Thoracic aorta (tissue), 2 donors: ENCODE measurements at regions not wholly inside any gene's neighbourhood (a gene's known extent, or its start where the extent isn't known, plus 50 kb on each side); places are given as distances from the start of the nearest gene placed in this dataset.

Experiments
- ATAC-seq: fragments of 150-250 bp; one replicate; pipeline ENCODE4 v1.8.0; 2017; ENCODE audit warnings: low read depth; ENCODE audit not compliant: insufficient number of reproducible peaks, low FRiP score
- DNase-seq: peaks from one replicate; pipeline ENCODE4 v3.0.0-alpha.2; 2020; ENCODE audit warnings: low spot score
- H3K27ac ChIP-seq, 2 donors: fragments of 200-600 bp; sonication (generic); 1 replicate in 1 of 2; 2 replicates in 1 of 2; pipeline ENCODE4 v1.5.1; 2016; ENCODE audit warnings: mild to moderate bottlenecking in 2 of 2, moderate library complexity in 2 of 2
- H3K27me3 ChIP-seq: fragments of 200-600 bp; sonication (generic); replicated peaks from 2 replicates; pipeline ENCODE4 v1.6.0; 2016; ENCODE audit warnings: mild to moderate bottlenecking; ENCODE audit not compliant: insufficient read depth
- H3K36me3 ChIP-seq: fragments of 200-600 bp; sonication (generic); one replicate; pipeline ENCODE4 v1.5.1; 2016
- H3K4me1 ChIP-seq, 2 donors: fragments of 200-600 bp; sonication (generic); 1 replicate in 1 of 2; 2 replicates in 1 of 2; pipeline versions ENCODE4 v1.5.1 to v1.6.0; 2016; ENCODE audit warnings: low read depth in 2 of 2, mild to moderate bottlenecking in 1 of 2; ENCODE audit not compliant: control insufficient read depth in 1 of 2
- H3K4me3 ChIP-seq: fragments of 200-600 bp; sonication (generic); 2 replicates; pipeline ENCODE4 v1.5.1; 2016; ENCODE audit warnings: mild to moderate bottlenecking
- H3K9me3 ChIP-seq: fragments of 200-600 bp; sonication (generic); 2 replicates; pipeline ENCODE4 v1.5.1; 2016
- TF ChIP-seq, protein P1 (sequence below): fragments of 200-600 bp; sonication (generic); IDR thresholded peaks from one replicate; pipeline ENCODE4 v1.5.1; 2019; ENCODE audit warnings: antibody characterized with exemption

DNA sequence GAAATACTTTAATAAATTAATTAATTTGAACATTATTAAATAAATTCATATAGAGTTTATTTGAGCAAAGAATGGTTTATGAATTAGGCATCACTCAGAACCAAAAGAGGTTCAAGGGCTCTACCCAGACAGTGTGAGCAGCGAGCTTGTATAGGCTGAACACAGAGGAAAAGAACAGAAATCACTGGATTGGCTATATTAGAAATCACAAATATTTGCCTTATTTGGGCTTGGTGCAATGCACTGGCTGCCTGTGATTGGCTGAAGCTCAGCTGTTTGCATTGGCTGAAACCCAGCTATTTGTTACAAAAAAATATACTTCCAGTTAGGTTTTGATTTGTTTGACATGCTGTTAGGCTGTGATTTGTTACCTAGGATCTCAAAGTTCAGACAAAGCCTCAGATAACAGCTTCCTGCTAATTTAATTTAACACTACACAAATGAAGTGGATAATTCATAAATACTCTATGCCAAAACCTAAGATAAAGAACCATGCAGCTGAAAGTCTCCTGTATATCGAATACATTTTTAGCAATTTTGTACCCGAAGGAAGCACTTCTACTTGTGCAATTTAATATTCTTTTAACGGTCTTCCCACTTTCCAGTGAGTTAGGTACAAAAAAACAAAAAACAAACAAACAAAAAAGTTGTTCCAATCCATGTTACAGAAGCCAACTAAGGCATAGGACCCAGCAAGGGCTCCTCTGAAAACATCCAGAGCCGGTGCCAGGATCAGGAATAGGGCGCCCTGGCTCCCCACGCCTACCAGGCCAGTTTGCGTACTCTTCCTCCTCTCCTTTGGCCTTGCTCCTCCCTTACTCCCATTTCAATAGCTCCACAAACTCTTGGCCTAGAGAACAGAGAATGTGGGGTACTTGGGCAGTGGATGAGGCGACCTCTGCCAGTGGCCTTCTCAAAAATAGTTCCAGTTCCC is 179.1 kb downstream of the DUSP10 start:
- TF ChIP-seq, protein P1, sequence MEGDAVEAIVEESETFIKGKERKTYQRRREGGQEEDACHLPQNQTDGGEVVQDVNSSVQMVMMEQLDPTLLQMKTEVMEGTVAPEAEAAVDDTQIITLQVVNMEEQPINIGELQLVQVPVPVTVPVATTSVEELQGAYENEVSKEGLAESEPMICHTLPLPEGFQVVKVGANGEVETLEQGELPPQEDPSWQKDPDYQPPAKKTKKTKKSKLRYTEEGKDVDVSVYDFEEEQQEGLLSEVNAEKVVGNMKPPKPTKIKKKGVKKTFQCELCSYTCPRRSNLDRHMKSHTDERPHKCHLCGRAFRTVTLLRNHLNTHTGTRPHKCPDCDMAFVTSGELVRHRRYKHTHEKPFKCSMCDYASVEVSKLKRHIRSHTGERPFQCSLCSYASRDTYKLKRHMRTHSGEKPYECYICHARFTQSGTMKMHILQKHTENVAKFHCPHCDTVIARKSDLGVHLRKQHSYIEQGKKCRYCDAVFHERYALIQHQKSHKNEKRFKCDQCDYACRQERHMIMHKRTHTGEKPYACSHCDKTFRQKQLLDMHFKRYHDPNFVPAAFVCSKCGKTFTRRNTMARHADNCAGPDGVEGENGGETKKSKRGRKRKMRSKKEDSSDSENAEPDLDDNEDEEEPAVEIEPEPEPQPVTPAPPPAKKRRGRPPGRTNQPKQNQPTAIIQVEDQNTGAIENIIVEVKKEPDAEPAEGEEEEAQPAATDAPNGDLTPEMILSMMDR, result no peak
- Histone ChIP-seq H3K27ac (no peak overlapping the region), H3K36me3 (no peaks in the 10 kb centered on the region), H3K4me1 (no peaks in the 10 kb centered on the region), H3K4me3 (no peak overlapping the region), H3K9me3 (no peaks in the 10 kb centered on the region), H3K27me3 (no peaks in the 10 kb centered on the region)
- ATAC-seq (no peak), DNase-seq (no peak)

DNA sequence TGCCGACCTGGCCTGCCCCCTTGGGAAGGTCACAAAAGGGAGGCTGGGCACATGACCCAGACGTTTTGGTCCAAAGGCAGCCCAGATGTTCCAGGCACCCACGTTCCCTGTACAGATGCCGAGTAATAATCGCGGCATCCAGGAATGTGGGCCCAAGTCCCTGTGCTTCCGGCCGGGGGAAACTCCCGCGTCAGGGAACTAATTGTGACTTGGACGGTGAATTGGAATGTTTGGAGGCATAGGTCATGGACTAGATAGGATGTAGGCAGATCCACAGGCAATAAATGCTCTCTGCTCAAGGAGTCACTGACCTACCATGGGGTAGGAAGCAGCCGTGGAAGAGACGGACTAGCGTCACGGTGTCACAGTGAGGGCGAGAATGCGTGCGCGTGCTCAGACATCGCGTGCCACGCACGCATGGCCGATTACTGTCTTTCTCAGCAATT is 178.4 kb downstream of the DUSP10 start:
- DNase-seq, result no peak

DNA sequence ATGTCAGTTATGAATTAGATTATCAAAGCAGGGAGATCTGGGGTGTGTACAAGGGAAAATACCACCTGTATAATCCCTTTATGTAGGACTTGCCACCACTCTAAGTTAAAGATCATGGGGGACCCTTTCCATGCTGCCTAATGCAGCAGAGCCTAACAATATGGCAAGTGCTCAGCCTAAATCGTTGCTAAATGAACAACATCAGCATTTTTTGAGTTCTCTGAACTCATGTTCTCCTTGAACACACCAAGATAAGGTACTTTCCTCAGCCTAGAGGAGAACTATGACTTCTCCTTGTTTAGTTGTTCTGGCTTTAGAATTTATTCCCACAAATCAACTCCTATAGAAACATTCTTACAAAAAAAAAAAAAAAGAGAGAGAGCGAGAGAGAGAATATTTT is 177.0 kb downstream of the DUSP10 start:
- no peaks in the 10 kb centered on the region for H3K36me3 ChIP-seq
- no peaks in the 10 kb centered on the region for H3K9me3 ChIP-seq
- H3K4me1 ChIP-seq, result no peaks in the 10 kb centered on the region
- DNase-seq (no peak), ATAC-seq (no peak)
- TF ChIP-seq, protein P1, result no peak
- H3K27ac ChIP-seq, result no peak overlapping the region
- no peak overlapping the region for H3K4me3 ChIP-seq
- H3K27me3 ChIP-seq, result no peaks in the 10 kb centered on the region

More for the DNA sequence above, 178.4 kb downstream of the DUSP10 start:
- no peak for ATAC-seq
- Histone ChIP-seq H3K4me3 (no peak overlapping the region), H3K36me3 (no peaks in the 10 kb centered on the region), H3K27me3 (no peaks in the 10 kb centered on the region), H3K9me3 (no peaks in the 10 kb centered on the region), H3K4me1 (no peaks in the 10 kb centered on the region), H3K27ac (no peak overlapping the region)
- TF ChIP-seq, protein P1, result no peak

DNA sequence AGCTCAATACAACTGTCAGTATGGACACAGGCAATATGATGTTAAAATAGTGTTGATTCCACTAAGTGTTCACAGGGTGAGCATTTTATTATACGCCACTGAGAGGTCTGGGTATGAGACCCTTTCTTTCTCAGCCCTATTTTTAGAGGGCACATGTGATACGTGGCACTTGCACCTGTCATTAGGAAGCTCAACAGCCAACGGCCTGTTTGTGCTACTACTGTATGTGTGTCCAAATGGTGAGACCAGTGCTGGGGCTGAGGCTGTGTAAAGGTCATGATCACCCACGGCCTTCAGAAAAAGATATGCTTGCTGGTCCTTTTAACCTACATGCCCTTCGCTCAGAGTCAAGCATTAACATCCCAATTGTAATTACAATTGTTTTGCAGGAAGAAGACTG is 176.2 kb downstream of the DUSP10 start:
- no peak overlapping the region for H3K4me3 ChIP-seq
- TF ChIP-seq, protein P1, result no peak
- H3K36me3 ChIP-seq, result no peaks in the 10 kb centered on the region
- no peaks in the 10 kb centered on the region for H3K4me1 ChIP-seq
- no peak for DNase-seq
- H3K9me3 ChIP-seq, result no peaks in the 10 kb centered on the region
- no peaks in the 10 kb centered on the region for H3K27me3 ChIP-seq
- H3K27ac ChIP-seq, result no peak overlapping the region
- ATAC-seq, result no peak

DNA sequence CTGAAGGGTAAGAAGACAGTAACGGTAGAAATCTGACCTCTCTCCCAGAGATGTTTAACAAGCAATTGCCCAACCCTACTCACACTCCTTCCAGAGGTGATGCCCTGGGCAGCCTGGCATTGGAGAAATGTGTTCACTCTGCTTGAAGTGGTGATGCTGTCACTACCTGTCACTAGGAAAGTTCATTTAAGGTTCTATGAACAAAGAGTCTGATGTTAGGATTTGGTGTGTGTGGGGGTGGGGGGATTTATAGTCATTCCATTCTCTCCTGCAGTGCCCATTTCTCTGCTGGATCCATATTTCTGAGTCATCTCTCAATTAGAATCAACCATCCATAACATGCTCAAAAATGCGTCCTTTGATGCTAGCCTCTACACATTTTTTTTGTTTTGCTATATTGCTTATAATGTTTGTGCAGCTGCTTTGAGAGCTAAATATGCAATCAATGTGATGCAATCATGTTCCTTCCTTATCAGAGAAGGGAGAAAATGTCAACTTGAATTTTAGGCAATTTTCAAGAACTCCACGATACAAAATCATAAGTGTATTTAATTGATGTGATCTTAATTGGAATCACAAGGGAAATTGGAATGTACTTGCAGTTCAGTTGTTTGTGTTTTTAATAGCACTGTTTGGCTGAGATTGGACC is 173.9 kb downstream of the DUSP10 start:
- Histone ChIP-seq H3K27ac (no peak overlapping the region), H3K36me3 (no peaks in the 10 kb centered on the region), H3K4me1 (no peaks in the 10 kb centered on the region), H3K9me3 (no peaks in the 10 kb centered on the region), H3K4me3 (no peak overlapping the region), H3K27me3 (no peaks in the 10 kb centered on the region)
- TF ChIP-seq, protein P1, result no peak
- no peak for DNase-seq
- no peak for ATAC-seq
